Tibial nerve (tissue), 4 donors: ENCODE measurements at regions not wholly inside any gene's neighbourhood (a gene's known extent, or its start where the extent isn't known, plus 50 kb on each side); places are given as distances from the start of the nearest gene placed in this dataset.

ENCODE experiments used
- CTCF ChIP-seq, 5 experiments: fragments of 200-600 bp in 3 of 5; fragments of 450-650 bp in 2 of 5; sonication (generic) in 3 of 5; IDR thresholded peaks; one replicate each; pipeline ENCODE4 v1.5.1; 2016 to 2019; ENCODE audit warnings: antibody characterized with exemption in 5 of 5, mild to moderate bottlenecking in 3 of 5, moderate library complexity in 2 of 5
- EP300 ChIP-seq, 2 donors: sonication (generic); formaldehyde crosslinking; IDR thresholded peaks; one replicate each; pipeline ENCODE4 v1.6.1; 2017; ENCODE audit warnings: antibody characterized with exemption in 2 of 2, mild to moderate bottlenecking in 1 of 2
- POLR2A ChIP-seq, 2 donors: fragments of 450-650 bp; IDR thresholded peaks; one replicate each; pipeline ENCODE4 v1.6.1; 2017; ENCODE audit warnings: antibody characterized with exemption in 2 of 2, mild to moderate bottlenecking in 2 of 2, moderate library complexity in 2 of 2

- no peak for TF ChIP-seq CTCF (IDR thresholded peaks at IDR 0.05)
- no peak for TF ChIP-seq POLR2A (IDR thresholded peaks at IDR 0.05)
- TF ChIP-seq EP300 (IDR thresholded peaks at IDR 0.05), result no peak
Measured at GRCh38 chr12:105783983-105784947, 354.5 kb downstream of the NUAK1 start.
